Endothelial cell of umbilical vein (primary cell): ENCODE measurements at regions not wholly inside any gene's neighbourhood (a gene's known extent, or its start where the extent isn't known, plus 50 kb on each side); places are given as distances from the start of the nearest gene placed in this dataset.

Source experiments
- BruUV-seq: library from RNA; stranded (reverse); fragments of 400-500 nt; replicated peaks from 2 replicates; lab custom pipeline; 2021; lab: Mats Ljungman, UMichigan
- CTCF ChIA-PET: fragments of 300-600, 350-600 bp; sonication (Branson Sonifier 250); formaldehyde crosslinking; loops from one replicate; lab custom pipeline; 2021; ENCODE audit warnings: antibody characterized with exemption, inconsistent platforms; lab: Charles Lee
- POLR2A ChIA-PET: fragments of 300-600, 350-600 bp; sonication (Branson Sonifier 250); formaldehyde crosslinking; loops from one replicate; lab custom pipeline; 2021; ENCODE audit warnings: antibody characterized with exemption, inconsistent platforms; lab: Charles Lee
- DNase-seq: peaks from one replicate; pipeline ENCODE4 v3.0.0-alpha.2; 2011; ENCODE audit warnings: low read depth, low spot score
- FAIRE-seq: peaks from 2 replicates; lab custom pipeline; 2011; peaks lifted over from hg19 to GRCh38; lab: Jason Lieb, UNC
- H2AFZ ChIP-seq: 2 replicates; pipeline ENCODE4 v1.6.0; 2012; ENCODE audit warnings: low read depth, low read length, control low read depth, inconsistent platforms
- H3K27ac ChIP-seq: 2 replicates; pipeline ENCODE4 v1.5.1; 2011; ENCODE audit warnings: low read depth, mild to moderate bottlenecking, control low read depth, low read length, moderate library complexity; ENCODE audit not compliant: insufficient read depth
- H3K27me3 ChIP-seq, 2 experiments: 2 replicates each; pipeline versions ENCODE4 v1.6.0 to v1.6.1; 2011; ENCODE audit warnings: low read length in 2 of 2, mixed read lengths in 1 of 2; ENCODE audit not compliant: control insufficient read depth in 2 of 2, insufficient read depth in 2 of 2
- H3K36me3 ChIP-seq, 2 experiments: 2 replicates in 1 of 2; 3 replicates in 1 of 2; pipeline ENCODE4 v1.5.1; 2011; ENCODE audit warnings: low read length in 2 of 2, mild to moderate bottlenecking in 1 of 2, moderate library complexity in 1 of 2; ENCODE audit not compliant: control insufficient read depth in 2 of 2, insufficient read depth in 2 of 2; ENCODE audit errors: extremely low read depth in 1 of 2
- H3K4me1 ChIP-seq: 3 replicates; pipeline ENCODE4 v1.5.1; 2011; ENCODE audit warnings: mild to moderate bottlenecking, low read length; ENCODE audit not compliant: control insufficient read depth, insufficient read depth; ENCODE audit errors: extremely low read depth
- H3K4me2 ChIP-seq: 2 replicates; pipeline ENCODE4 v1.6.1; 2011; ENCODE audit warnings: low read length, control low read depth, mixed read lengths; ENCODE audit not compliant: insufficient read depth
- H3K4me3 ChIP-seq, 3 experiments: fragments of 200-600 bp in 1 of 3; sonication (generic), shearing (Covaris generic) in 1 of 3; replicated peaks in 1 of 3; 2 replicates each; pipeline ENCODE4 v1.5.1; 2011 to 2016; ENCODE audit warnings: control low read depth in 3 of 3, low read length in 3 of 3, mild to moderate bottlenecking in 2 of 3, inconsistent platforms in 1 of 3, low read depth in 1 of 3, moderate library complexity in 1 of 3; ENCODE audit not compliant: insufficient read depth in 1 of 3
- H3K79me2 ChIP-seq: 2 replicates; pipeline ENCODE4 v1.6.0; 2012; ENCODE audit warnings: low read length, inconsistent platforms; ENCODE audit not compliant: control insufficient read depth, insufficient read depth
- H3K9ac ChIP-seq: replicated peaks from 2 replicates; pipeline ENCODE3; 2011; ENCODE audit warnings: low read length, control low read depth; ENCODE audit not compliant: insufficient read depth; ENCODE audit errors: extremely low read depth
- H3K9me1 ChIP-seq: replicated peaks from 3 replicates; pipeline ENCODE4 v1.6.0; 2011; ENCODE audit warnings: mild to moderate bottlenecking, low read length; ENCODE audit not compliant: control insufficient read depth, insufficient read depth; ENCODE audit errors: extremely low read depth
- H3K9me3 ChIP-seq: replicated peaks from 2 replicates; pipeline ENCODE4 v1.5.1; 2012; ENCODE audit warnings: low read length, inconsistent platforms; ENCODE audit not compliant: control insufficient read depth, insufficient read depth
- H4K20me1 ChIP-seq: replicated peaks from 2 replicates; pipeline ENCODE3; 2011; ENCODE audit warnings: mild to moderate bottlenecking, low read length; ENCODE audit not compliant: control insufficient read depth, insufficient read depth; ENCODE audit errors: extremely low read depth
- EZH2 ChIP-seq: IDR thresholded peaks from 2 replicates; pipeline ENCODE4 v1.6.1; 2012; ENCODE audit warnings: borderline replicate concordance, low read depth, mild to moderate bottlenecking, moderate library complexity, low read length, inconsistent platforms; ENCODE audit not compliant: severe bottlenecking
- FOS ChIP-seq: IDR thresholded peaks from 2 replicates; pipeline ENCODE4 v1.6.1; 2011; ENCODE audit warnings: mild to moderate bottlenecking, low read length, moderate library complexity, borderline replicate concordance; ENCODE audit not compliant: insufficient read depth
- GATA2 ChIP-seq: IDR thresholded peaks from 2 replicates; pipeline ENCODE4 v1.7.0; 2011; ENCODE audit warnings: low read depth, mild to moderate bottlenecking, moderate library complexity, mixed read lengths, low read length; ENCODE audit not compliant: insufficient read length, insufficient read depth
- JUN ChIP-seq: IDR thresholded peaks from 2 replicates; pipeline ENCODE4 v1.6.1; 2011; ENCODE audit warnings: borderline replicate concordance, low read depth; ENCODE audit not compliant: insufficient read length, insufficient read depth
- MYC ChIP-seq: IDR thresholded peaks from one replicate; pipeline ENCODE4 v1.6.1; 2011; ENCODE audit warnings: mild to moderate bottlenecking, low read depth, low read length
- POLR2A ChIP-seq: IDR thresholded peaks from 2 replicates; pipeline ENCODE4 v1.6.1; 2012; ENCODE audit warnings: low read depth, mild to moderate bottlenecking, control low read depth, low read length
- POLR2AphosphoS5 ChIP-seq: IDR thresholded peaks from 2 replicates; pipeline ENCODE4 v1.6.1; 2012; ENCODE audit warnings: low read depth, mild to moderate bottlenecking, control low read depth, low read length, moderate library complexity; ENCODE audit not compliant: insufficient read depth
- dilution Hi-C: fragments of 300-500 bp; cut with MboI; formaldehyde crosslinking; loops from one replicate; pipeline ENCODE4 v1.15.0; 2019; ENCODE audit warnings: low sequenced_read_pairs; ENCODE audit not compliant: extremely low pct_ligation_motif_present
- intact Hi-C: fragments of 100-400 bp; cut with micrococcal nuclease; formaldehyde crosslinking; loops from one replicate; pipeline ENCODE4 v1.10.0; 2022
- TF ChIP-seq, protein P1 (sequence below), 2 donors: IDR thresholded peaks; 1 replicate in 1 of 2; 2 replicates in 1 of 2; pipeline ENCODE4 v1.5.1; 2011; ENCODE audit warnings: low read length in 2 of 2, mild to moderate bottlenecking in 2 of 2, moderate library complexity in 2 of 2, control low read depth in 1 of 2, inconsistent platforms in 1 of 2, low read depth in 1 of 2; ENCODE audit not compliant: insufficient read depth in 1 of 2; ENCODE audit errors: extremely low read depth in 1 of 2
- TF ChIP-seq, protein P2 (sequence below): IDR thresholded peaks from 2 replicates; pipeline ENCODE4 v1.6.1; 2011; ENCODE audit not compliant: insufficient read depth, insufficient read length

GRCh38 chr6:119726086-119726485 lies 376.5 kb upstream of the MAN1A1 start:
- dilution Hi-C loops, result no loop called here

DNA sequence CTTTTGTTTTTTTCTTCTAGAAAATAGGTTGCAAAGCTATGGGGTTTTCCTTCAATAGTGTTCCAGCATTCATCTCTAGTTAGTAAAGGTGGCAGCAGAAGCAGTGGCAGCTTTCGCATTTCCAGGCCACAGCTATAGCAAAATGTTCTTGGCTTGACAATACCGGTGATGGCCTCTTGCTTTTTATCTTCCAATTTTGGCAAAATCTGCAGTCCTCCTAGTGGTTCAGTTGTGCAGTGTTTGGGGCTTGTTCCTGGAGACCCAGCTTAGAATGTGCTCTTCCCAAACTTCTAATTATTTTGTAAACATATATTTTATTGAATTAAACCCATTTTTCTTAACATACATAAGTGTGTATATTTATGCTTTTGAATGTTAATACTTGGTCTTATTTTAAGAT lies 370.6 kb upstream of the MAN1A1 start:
- no peak overlapping the region for H3K4me2 ChIP-seq
- H3K9ac ChIP-seq, result no peak overlapping the region
- H2AFZ ChIP-seq, result no peak overlapping the region
- POLR2A ChIA-PET, result no interaction called here
- H3K4me3 ChIP-seq, result no peak overlapping the region
- CTCF ChIA-PET, result no interaction called here
- no peak overlapping the region for H3K27ac ChIP-seq
- H3K9me3 ChIP-seq, result no peaks in the 10 kb centered on the region
- DNase-seq, result no peak
- H3K79me2 ChIP-seq, result no peaks in the 10 kb centered on the region
- no peaks in the 10 kb centered on the region for H3K27me3 ChIP-seq
- dilution Hi-C loops, result no loop called here
- no peaks in the 10 kb centered on the region for H3K36me3 ChIP-seq
- no peaks in the 10 kb centered on the region for H3K9me1 ChIP-seq
- BruUV-seq, result no TSS peak
- TF ChIP-seq, protein P1, sequence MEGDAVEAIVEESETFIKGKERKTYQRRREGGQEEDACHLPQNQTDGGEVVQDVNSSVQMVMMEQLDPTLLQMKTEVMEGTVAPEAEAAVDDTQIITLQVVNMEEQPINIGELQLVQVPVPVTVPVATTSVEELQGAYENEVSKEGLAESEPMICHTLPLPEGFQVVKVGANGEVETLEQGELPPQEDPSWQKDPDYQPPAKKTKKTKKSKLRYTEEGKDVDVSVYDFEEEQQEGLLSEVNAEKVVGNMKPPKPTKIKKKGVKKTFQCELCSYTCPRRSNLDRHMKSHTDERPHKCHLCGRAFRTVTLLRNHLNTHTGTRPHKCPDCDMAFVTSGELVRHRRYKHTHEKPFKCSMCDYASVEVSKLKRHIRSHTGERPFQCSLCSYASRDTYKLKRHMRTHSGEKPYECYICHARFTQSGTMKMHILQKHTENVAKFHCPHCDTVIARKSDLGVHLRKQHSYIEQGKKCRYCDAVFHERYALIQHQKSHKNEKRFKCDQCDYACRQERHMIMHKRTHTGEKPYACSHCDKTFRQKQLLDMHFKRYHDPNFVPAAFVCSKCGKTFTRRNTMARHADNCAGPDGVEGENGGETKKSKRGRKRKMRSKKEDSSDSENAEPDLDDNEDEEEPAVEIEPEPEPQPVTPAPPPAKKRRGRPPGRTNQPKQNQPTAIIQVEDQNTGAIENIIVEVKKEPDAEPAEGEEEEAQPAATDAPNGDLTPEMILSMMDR (IDR thresholded peaks at IDR 0.05; ENCODE audit: extremely low read depth in 1 of 2, insufficient read depth in 1 of 2, low read depth in 1 of 2, low read length in 2 of 2), result no peak
- TF ChIP-seq POLR2A (no peak), FOS (no peak), GATA2 (no peak), JUN (no peak), POLR2AphosphoS5 (no peak), MYC (no peak), EZH2 (no peak)
- TF ChIP-seq, protein P2, sequence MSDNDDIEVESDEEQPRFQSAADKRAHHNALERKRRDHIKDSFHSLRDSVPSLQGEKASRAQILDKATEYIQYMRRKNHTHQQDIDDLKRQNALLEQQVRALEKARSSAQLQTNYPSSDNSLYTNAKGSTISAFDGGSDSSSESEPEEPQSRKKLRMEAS, result no peak
- no peaks in the 10 kb centered on the region for H4K20me1 ChIP-seq
- no peak for FAIRE-seq
- no peaks in the 10 kb centered on the region for H3K4me1 ChIP-seq
- intact Hi-C loops, result no loop called here

More at GRCh38 chr6:119726086-119726485, 376.5 kb upstream of the MAN1A1 start:
- Histone ChIP-seq H2AFZ (no peak overlapping the region), H3K27ac (no peak overlapping the region), H3K9me1 (no peaks in the 10 kb centered on the region), H3K27me3 (no peaks in the 10 kb centered on the region), H3K4me2 (no peak overlapping the region), H3K4me1 (no peaks in the 10 kb centered on the region), H4K20me1 (no peaks in the 10 kb centered on the region), H3K36me3 (no peaks in the 10 kb centered on the region), H3K79me2 (no peaks in the 10 kb centered on the region), H3K4me3 (no peak overlapping the region), H3K9me3 (no peaks in the 10 kb centered on the region), H3K9ac (no peak overlapping the region)
- FAIRE-seq (no peak), DNase-seq (no peak)
- ChIA-PET POLR2A (no interaction called here), CTCF (no interaction called here)
- TF ChIP-seq EZH2 (no peak), GATA2 (no peak), JUN (no peak), POLR2AphosphoS5 (no peak), POLR2A (no peak)
- BruUV-seq, result no TSS peak
- intact Hi-C loops, result no loop called here
